Subcutaneous abdominal adipose tissue (tissue), 5 donors: ENCODE measurements at regions not wholly inside any gene's neighbourhood (a gene's known extent, or its start where the extent isn't known, plus 50 kb on each side); places are given as distances from the start of the nearest gene placed in this dataset.
"Not testable (repeated sequence)": the region's sequence is repeated elsewhere in the genome, so short reads cannot be mapped to it uniquely, and the experiment has no call there.

Source experiments
- H3K27ac ChIP-seq: one replicate; pipeline ENCODE4 v1.7.0; 2013; ENCODE audit warnings: low read depth, mild to moderate bottlenecking, inconsistent platforms, low read length, moderate library complexity
- H3K27me3 ChIP-seq, 5 donors: one replicate each; pipeline ENCODE4 v1.7.0; 2013; ENCODE audit warnings: low read length in 5 of 5, inconsistent platforms in 1 of 5; ENCODE audit not compliant: control insufficient read depth in 5 of 5, insufficient read depth in 4 of 5
- H3K36me3 ChIP-seq, 5 donors: one replicate each; pipeline ENCODE4 v1.7.0; 2013; ENCODE audit warnings: low read length in 5 of 5; ENCODE audit not compliant: control insufficient read depth in 5 of 5, insufficient read depth in 5 of 5
- H3K4me1 ChIP-seq, 5 donors: one replicate each; pipeline ENCODE4 v1.7.0; 2013; ENCODE audit warnings: low read length in 5 of 5, mild to moderate bottlenecking in 3 of 5, moderate library complexity in 1 of 5; ENCODE audit not compliant: control insufficient read depth in 5 of 5, insufficient read depth in 5 of 5
- H3K4me3 ChIP-seq, 5 donors: one replicate each; pipeline ENCODE4 v1.7.0; 2013; ENCODE audit warnings: low read length in 5 of 5, low read depth in 1 of 5
- H3K9ac ChIP-seq, 5 donors: one replicate each; pipeline ENCODE4 v1.7.0; 2013; ENCODE audit warnings: low read length in 5 of 5, mild to moderate bottlenecking in 4 of 5, moderate library complexity in 3 of 5
- H3K9me3 ChIP-seq, 5 donors: one replicate each; pipeline ENCODE4 v1.7.0; 2013; ENCODE audit warnings: low read length in 5 of 5; ENCODE audit not compliant: control insufficient read depth in 5 of 5
- donor health status: healthy.
- donor health status: healthy.
- donor health status: healthy.
- donor health status: healthy.
- donor health status: healthy.

DNA sequence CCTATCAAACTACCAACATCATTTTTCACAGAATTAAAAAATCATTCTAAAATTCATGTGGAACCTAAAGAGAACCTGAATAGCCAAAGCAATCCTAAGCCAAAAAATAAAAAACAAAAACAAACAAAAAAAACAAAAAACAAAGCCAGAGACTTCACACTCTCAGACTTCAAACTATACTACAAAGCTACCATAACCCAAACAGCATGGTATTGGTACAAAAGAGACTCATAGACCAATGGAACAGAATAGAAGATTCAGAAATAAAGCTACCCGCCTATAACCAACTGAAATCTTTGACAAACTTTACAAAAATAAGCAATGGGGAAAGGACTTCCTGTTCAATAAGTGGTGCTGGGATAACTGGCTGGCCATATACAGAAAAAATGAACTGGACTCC, 152.3 kb upstream of the SMIM31 start:
- no peaks in the 10 kb centered on the region for H3K27me3 ChIP-seq
- H3K9me3 ChIP-seq = peaks cover 0 to 11% (median 0%) of the 10 kb centered on the region in 5 donors
- H3K9ac ChIP-seq = no peak overlapping the region
- H3K4me1 ChIP-seq = no peaks in the 10 kb centered on the region
- H3K27ac ChIP-seq = no peak overlapping the region
- no peaks in the 10 kb centered on the region for H3K36me3 ChIP-seq
- no peak overlapping the region for H3K4me3 ChIP-seq

DNA sequence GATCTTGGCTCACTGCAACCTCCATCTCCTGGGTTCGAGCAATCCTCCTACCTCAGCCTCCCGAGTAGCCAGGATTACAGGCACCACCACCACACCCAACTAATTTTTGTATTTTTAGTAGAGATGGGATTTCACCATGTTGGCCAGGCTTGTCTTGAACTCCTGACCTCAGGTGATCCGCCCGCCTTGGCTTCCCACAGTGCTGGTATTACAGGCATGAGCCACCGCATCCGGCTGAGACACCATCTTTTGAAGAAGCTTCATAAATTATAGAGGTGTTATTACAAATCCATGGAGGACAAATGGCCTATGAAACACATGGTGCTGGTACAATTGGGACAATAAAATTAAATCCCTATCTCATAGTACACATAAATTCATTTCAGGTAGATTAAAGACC, 148.1 kb upstream of the SMIM31 start:
- peaks cover 0 to 11% (median 0%) of the 10 kb centered on the region in 5 donors for H3K9me3 ChIP-seq
- not testable (repeated sequence) for H3K4me1 ChIP-seq, H3K36me3 ChIP-seq, H3K27me3 ChIP-seq, H3K27ac ChIP-seq, H3K9ac ChIP-seq, H3K4me3 ChIP-seq

DNA sequence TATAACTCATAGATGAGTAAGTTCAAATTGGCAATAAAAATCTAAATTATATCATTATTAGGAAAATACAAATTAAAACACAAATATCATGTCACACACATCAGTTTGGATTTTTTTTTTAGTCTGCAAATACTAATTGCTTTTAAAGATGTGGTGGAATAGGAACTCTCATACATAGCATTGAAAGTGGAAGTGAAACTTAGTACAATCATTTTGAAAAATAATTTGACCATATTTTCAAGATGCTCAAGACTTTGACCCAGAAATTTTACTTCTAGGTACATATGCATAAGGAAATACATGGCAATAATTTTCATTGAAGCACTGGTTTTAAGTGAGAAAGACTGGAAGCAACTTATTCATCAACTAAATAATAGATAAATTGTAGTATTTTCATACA, 147.5 kb upstream of the SMIM31 start:
- Histone ChIP-seq H3K27ac (no peak overlapping the region), H3K9ac (no peak overlapping the region), H3K4me3 (no peak overlapping the region), H3K4me1 (no peaks in the 10 kb centered on the region), H3K9me3 (peaks cover 0 to 11% (median 0%) of the 10 kb centered on the region in 5 donors), H3K36me3 (no peaks in the 10 kb centered on the region), H3K27me3 (no peaks in the 10 kb centered on the region)

DNA sequence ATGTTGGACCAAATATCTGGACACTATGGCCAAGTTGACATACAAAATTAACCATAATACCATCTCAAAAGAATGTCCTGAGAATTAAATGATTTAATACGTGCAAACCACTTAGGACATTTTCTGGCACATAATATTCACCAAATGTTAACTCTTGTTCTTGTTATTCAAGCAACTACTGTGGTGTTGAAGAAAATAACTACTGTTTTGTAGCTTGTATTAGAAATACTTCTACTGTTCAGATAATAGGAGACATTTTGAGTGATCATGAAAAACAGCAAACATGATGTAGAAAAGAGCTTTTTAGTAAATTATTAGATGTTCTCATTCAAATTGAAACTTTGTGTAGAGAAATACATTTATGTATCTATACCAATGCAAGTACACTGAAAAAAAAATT, 140.7 kb upstream of the SMIM31 start:
- H3K9me3 ChIP-seq = no peaks in the 10 kb centered on the region
- H3K36me3 ChIP-seq = no peaks in the 10 kb centered on the region
- H3K4me1 ChIP-seq = no peaks in the 10 kb centered on the region
- no peak overlapping the region for H3K27ac ChIP-seq
- H3K4me3 ChIP-seq = no peak overlapping the region
- peaks cover 0 to 3% (median 0%) of the 10 kb centered on the region in 5 donors for H3K27me3 ChIP-seq
- no peak overlapping the region for H3K9ac ChIP-seq

DNA sequence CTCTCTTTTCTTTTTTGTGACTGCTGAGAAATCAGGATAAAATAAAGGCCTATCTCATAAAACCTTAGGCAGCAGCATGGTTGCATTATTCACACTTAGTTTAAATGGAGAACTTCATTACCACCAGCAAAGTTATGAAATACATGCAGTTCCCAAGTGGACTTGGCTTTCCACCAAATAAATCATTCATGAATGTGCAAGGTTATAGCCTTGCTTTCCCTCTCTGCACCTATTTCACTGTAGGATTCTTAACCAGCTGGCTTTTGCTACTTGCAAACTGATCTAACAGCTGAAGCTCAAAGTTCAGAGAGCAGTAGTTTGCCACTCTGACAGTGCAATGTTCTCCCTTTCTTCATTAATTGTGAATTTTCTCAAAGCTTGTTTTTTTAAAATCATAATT, 140.1 kb upstream of the SMIM31 start:
- Histone ChIP-seq H3K9me3 (no peaks in the 10 kb centered on the region), H3K4me3 (no peak overlapping the region), H3K9ac (no peak overlapping the region), H3K27ac (no peak overlapping the region), H3K36me3 (no peaks in the 10 kb centered on the region), H3K4me1 (no peaks in the 10 kb centered on the region), H3K27me3 (peaks cover 0 to 3% (median 0%) of the 10 kb centered on the region in 5 donors)

DNA sequence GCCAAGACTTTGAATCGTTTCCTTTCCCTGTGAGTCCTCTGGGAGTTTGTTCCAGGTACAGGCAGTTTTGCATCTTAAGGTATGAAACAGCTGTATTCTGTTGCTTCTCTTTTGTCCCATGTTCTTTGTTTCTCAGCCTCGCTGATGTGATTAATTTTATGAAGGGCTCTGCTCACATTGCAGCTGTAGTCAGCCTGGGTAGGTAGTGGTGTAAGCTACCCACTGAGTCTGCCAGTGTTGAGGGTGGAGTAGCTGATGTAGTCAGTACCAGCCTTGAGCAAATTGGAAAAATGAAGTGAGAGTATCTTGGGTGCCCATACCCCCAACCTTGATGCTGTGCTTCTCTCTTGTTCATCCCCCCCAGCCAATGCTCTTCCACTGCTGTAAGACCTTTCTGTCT, 139.6 kb upstream of the SMIM31 start:
- H3K4me3 ChIP-seq = no peak overlapping the region
- H3K4me1 ChIP-seq = no peaks in the 10 kb centered on the region
- peaks cover 0 to 3% (median 0%) of the 10 kb centered on the region in 5 donors for H3K27me3 ChIP-seq
- no peaks in the 10 kb centered on the region for H3K9me3 ChIP-seq
- no peak overlapping the region for H3K27ac ChIP-seq
- H3K36me3 ChIP-seq = no peaks in the 10 kb centered on the region
- no peak overlapping the region for H3K9ac ChIP-seq

DNA sequence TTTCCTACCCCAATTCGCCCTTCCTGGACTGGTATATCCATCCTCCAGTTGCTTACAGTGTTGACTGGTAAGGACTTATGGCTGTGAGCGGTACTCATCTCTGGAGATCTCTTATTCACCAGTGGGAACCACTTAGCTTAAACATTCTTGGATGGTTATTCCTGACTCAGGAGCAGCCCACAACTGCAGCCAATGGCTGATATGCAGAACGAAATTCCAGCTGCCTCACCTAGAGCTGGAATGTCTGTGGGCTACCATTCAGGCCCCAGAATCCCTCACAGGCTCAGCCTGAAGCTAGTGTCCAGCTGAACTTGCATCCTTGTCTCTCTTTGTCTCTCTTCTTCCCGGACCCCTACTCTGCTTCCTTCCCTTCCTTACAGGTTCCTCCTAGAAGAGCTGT, 138.9 kb upstream of the SMIM31 start:
- Histone ChIP-seq H3K9me3 (no peaks in the 10 kb centered on the region), H3K27ac (no peak overlapping the region), H3K4me3 (no peak overlapping the region), H3K9ac (no peak overlapping the region), H3K36me3 (no peaks in the 10 kb centered on the region), H3K4me1 (no peaks in the 10 kb centered on the region), H3K27me3 (peaks cover 0 to 3% (median 0%) of the 10 kb centered on the region in 5 donors)

DNA sequence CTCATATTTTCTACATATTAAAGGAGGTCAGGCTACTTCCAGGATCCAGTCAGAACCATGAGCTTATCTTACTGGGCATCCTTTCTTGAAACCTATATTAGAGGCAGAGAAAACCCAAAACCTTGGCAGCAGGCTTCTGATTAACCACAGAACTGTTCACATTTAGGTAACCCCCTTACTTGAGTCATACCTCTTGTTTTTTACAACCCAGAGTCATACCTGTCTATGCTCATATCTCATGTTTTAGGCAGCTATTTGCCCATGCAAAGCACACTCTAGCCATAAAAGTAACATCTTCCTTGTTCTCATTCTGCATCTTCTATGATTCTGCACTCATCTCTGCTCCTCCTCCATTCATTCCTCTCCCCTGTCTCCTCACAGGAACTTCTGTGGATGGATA, 138.0 kb upstream of the SMIM31 start:
- H3K4me1 ChIP-seq = no peaks in the 10 kb centered on the region
- no peak overlapping the region for H3K4me3 ChIP-seq
- no peak overlapping the region for H3K9ac ChIP-seq
- no peaks in the 10 kb centered on the region for H3K9me3 ChIP-seq
- no peaks in the 10 kb centered on the region for H3K36me3 ChIP-seq
- peaks cover 0 to 3% (median 0%) of the 10 kb centered on the region in 5 donors for H3K27me3 ChIP-seq
- no peak overlapping the region for H3K27ac ChIP-seq

DNA sequence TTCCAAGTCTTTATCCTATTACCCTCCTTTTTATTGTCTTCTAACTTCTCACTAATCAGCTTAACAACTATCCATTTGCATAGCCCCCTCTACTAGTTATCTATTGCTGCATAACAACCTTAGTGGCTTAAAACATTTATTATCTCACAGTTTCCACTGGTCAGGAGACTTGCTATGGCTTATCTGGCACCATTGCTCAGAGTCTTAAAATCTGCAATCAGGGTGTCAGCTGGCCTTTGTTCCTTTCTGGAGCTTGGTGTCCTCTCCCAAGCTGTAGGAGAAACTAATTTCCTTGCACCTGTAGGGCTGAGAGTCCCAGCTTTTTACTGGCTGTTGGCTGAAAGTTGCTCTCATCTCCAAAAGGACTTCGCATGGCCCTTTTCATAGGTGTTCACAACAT, 137.0 kb upstream of the SMIM31 start:
- H3K9me3 ChIP-seq = no peaks in the 10 kb centered on the region
- peaks cover 0 to 3% (median 0%) of the 10 kb centered on the region in 5 donors for H3K27me3 ChIP-seq
- H3K9ac ChIP-seq = no peak overlapping the region
- no peaks in the 10 kb centered on the region for H3K4me1 ChIP-seq
- H3K4me3 ChIP-seq = no peak overlapping the region
- no peaks in the 10 kb centered on the region for H3K36me3 ChIP-seq
- no peak overlapping the region for H3K27ac ChIP-seq

DNA sequence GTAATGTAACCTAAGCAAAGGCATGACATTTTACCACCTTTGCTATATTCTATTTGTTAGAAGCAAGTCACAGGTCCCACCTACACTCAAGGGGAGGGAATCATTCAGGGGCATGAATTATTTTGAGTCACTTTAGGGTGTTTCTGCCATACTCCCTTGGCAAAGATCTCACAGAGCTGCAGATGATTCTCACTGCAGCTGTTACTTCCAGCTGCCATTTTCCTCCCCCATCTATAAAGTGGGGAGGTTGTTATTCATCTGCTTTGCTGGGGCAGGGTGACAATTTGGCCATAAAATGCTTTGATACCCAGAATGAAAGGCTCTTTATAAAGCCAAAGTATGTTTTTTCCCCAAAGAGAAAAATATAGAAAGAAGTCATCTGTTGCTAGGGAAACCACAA, 136.5 kb upstream of the SMIM31 start:
- Histone ChIP-seq H3K4me1 (no peaks in the 10 kb centered on the region), H3K36me3 (no peaks in the 10 kb centered on the region), H3K9ac (no peak overlapping the region), H3K9me3 (no peaks in the 10 kb centered on the region), H3K4me3 (no peak overlapping the region), H3K27me3 (peaks cover 0 to 3% (median 0%) of the 10 kb centered on the region in 5 donors), H3K27ac (no peak overlapping the region)

DNA sequence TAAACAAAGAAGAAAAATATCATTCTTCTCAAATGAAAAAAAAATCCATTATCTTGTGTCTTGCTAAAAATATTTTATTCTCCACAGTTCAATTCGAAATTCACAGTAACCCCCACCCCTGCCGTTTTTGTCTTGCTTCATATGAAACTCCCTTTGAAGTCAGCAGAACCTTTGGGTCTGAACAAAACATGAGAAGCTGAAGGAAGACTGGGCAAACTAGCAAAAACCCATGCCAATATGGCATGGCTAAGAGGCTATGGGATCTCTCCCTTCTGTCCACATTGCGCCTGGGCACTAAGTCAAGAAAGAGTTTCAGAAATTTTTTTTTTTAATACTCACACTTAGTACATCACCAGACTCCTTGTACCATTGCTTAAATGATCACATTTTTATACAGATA, 136.0 kb upstream of the SMIM31 start:
- Histone ChIP-seq H3K36me3 (no peaks in the 10 kb centered on the region), H3K27me3 (peaks cover 0 to 3% (median 0%) of the 10 kb centered on the region in 5 donors), H3K4me3 (no peak overlapping the region), H3K4me1 (no peaks in the 10 kb centered on the region), H3K27ac (no peak overlapping the region), H3K9me3 (peaks cover 0 to 2% (median 0%) of the 10 kb centered on the region in 5 donors), H3K9ac (no peak overlapping the region)
